BLaER1 (cell line): ENCODE measurements at regions not wholly inside any gene's neighbourhood (a gene's known extent, or its start where the extent isn't known, plus 50 kb on each side); places are given as distances from the start of the nearest gene placed in this dataset.
"Not testable (repeated sequence)": the region's sequence is repeated elsewhere in the genome, so short reads cannot be mapped to it uniquely, and the experiment has no call there.

ENCODE experiments used
- H3K27ac ChIP-seq: shearing (Covaris generic); formaldehyde crosslinking; 2 replicates; pipeline ENCODE4 v1.8.1; 2022
- H3K27me3 ChIP-seq: shearing (Covaris generic); formaldehyde crosslinking; 2 replicates; pipeline ENCODE4 v1.8.1; 2022
- H3K36me3 ChIP-seq: shearing (Covaris generic); formaldehyde crosslinking; 2 replicates; pipeline ENCODE4 v1.8.1; 2022
- H3K4me1 ChIP-seq: shearing (Covaris generic); formaldehyde crosslinking; 2 replicates; pipeline ENCODE4 v1.8.1; 2022
- H3K4me2 ChIP-seq: shearing (Covaris generic); formaldehyde crosslinking; 2 replicates; pipeline ENCODE4 v1.8.1; 2022
- H3K4me3 ChIP-seq: shearing (Covaris generic); formaldehyde crosslinking; 2 replicates; pipeline ENCODE4 v1.8.1; 2022
- H3K9ac ChIP-seq: shearing (Covaris generic); formaldehyde crosslinking; 2 replicates; pipeline ENCODE4 v1.8.1; 2022
- H3K9me3 ChIP-seq: shearing (Covaris generic); formaldehyde crosslinking; 2 replicates; pipeline ENCODE4 v1.8.1; 2022
- H4K20me1 ChIP-seq: shearing (Covaris generic); formaldehyde crosslinking; 2 replicates; pipeline ENCODE4 v1.8.1; 2022
- Cebpa-rat ChIP-seq: shearing (Covaris generic); IDR thresholded peaks from 2 replicates; pipeline ENCODE4 v1.8.1; 2022

DNA sequence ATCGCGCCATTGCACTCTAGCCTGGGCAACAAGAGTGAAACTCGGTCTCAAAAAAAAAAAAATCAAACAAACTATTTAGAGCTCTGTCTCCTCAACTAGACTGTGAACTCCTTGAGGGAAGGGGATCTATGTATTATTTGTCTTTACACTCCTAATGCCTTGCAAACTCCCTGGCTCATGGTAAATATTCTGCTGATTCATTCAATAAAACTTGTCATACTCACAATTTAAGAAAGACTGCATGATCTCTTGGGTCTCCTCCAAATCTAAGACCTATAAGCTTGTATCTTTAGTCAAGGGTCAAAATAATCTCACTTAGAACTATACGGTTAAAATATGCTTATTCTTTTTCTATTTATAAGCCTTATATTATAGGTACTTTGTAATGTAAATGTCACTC is 90.3 kb upstream of the NR5A2 start:
- Histone ChIP-seq H3K4me1 (no peaks in the 10 kb centered on the region), H3K36me3 (no peaks in the 10 kb centered on the region), H3K27ac (no peak overlapping the region), H3K27me3 (no peaks in the 10 kb centered on the region), H3K4me3 (no peak overlapping the region), H3K9ac (no peak overlapping the region), H4K20me1 (no peaks in the 10 kb centered on the region), H3K4me2 (no peak overlapping the region), H3K9me3 (no peaks in the 10 kb centered on the region)
- TF ChIP-seq Cebpa-rat: no peak

GRCh38 chr1:199937661-199938060 is 89.8 kb upstream of the NR5A2 start:
- no peak for TF ChIP-seq Cebpa-rat
- Histone ChIP-seq H3K27ac (no peak overlapping the region), H4K20me1 (no peaks in the 10 kb centered on the region)

GRCh38 chr1:199944986-199945385 is 82.5 kb upstream of the NR5A2 start:
- Histone ChIP-seq H3K27me3 (no peaks in the 10 kb centered on the region), H3K4me3 (no peak overlapping the region), H3K9ac (no peak overlapping the region), H3K27ac (no peak overlapping the region), H4K20me1 (no peaks in the 10 kb centered on the region), H3K9me3 (peaks cover 3% of the 10 kb centered on the region), H3K36me3 (no peaks in the 10 kb centered on the region), H3K4me1 (no peaks in the 10 kb centered on the region), H3K4me2 (no peak overlapping the region)
- TF ChIP-seq Cebpa-rat: no peak

More at GRCh38 chr1:199937661-199938060, 89.8 kb upstream of the NR5A2 start:
- no peaks in the 10 kb centered on the region for H3K36me3 ChIP-seq
- H3K9me3 ChIP-seq: no peaks in the 10 kb centered on the region
- H3K4me3 ChIP-seq: no peak overlapping the region
- no peak overlapping the region for H3K4me2 ChIP-seq
- H3K4me1 ChIP-seq: no peaks in the 10 kb centered on the region
- no peak overlapping the region for H3K9ac ChIP-seq
- no peaks in the 10 kb centered on the region for H3K27me3 ChIP-seq

DNA sequence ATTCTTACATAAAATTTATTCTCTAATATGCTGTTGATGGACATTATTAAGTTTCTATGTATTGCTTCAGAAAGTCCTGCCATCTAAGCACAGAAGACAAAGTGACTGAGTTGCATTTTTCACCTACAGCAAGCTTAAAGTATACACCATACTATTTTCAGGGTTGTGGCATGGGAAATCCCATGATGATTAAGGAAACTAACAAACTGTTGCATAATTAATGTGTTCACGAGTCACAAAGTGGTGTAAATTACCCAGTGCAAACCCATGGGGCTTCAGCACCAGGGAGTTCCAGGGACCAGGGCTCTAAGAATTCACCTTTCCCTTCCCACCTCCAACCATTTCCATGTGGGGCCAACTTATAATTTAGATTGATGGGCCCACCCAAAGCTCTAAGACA is 81.9 kb upstream of the NR5A2 start:
- no peaks in the 10 kb centered on the region for H3K27me3 ChIP-seq
- no peak overlapping the region for H3K27ac ChIP-seq
- no peak overlapping the region for H3K4me3 ChIP-seq
- TF ChIP-seq Cebpa-rat: no peak
- no peak overlapping the region for H3K4me2 ChIP-seq
- peaks cover 3% of the 10 kb centered on the region for H3K9me3 ChIP-seq
- no peaks in the 10 kb centered on the region for H3K36me3 ChIP-seq
- no peak overlapping the region for H3K9ac ChIP-seq
- no peaks in the 10 kb centered on the region for H4K20me1 ChIP-seq
- H3K4me1 ChIP-seq: no peaks in the 10 kb centered on the region

- no peak overlapping the region for H3K9ac ChIP-seq
- no peak overlapping the region for H3K4me3 ChIP-seq
- H3K27me3 ChIP-seq: no peaks in the 10 kb centered on the region
- H3K4me2 ChIP-seq: no peak overlapping the region
- no peaks in the 10 kb centered on the region for H3K36me3 ChIP-seq
- TF ChIP-seq Cebpa-rat: no peak
- H3K9me3 ChIP-seq: peaks cover 3% of the 10 kb centered on the region
- no peaks in the 10 kb centered on the region for H4K20me1 ChIP-seq
- H3K27ac ChIP-seq: no peak overlapping the region
- H3K4me1 ChIP-seq: no peaks in the 10 kb centered on the region
Measured at GRCh38 chr1:199946305-199947155, 81.0 kb upstream of the NR5A2 start.

GRCh38 chr1:199948587-199949280 is 78.8 kb upstream of the NR5A2 start:
- H3K9me3 ChIP-seq: peaks cover 3% of the 10 kb centered on the region

GRCh38 chr1:199951005-199951404 is 76.5 kb upstream of the NR5A2 start:
- not testable (repeated sequence) for H3K9me3 ChIP-seq, H4K20me1 ChIP-seq, H3K9ac ChIP-seq, H3K27me3 ChIP-seq, H3K4me2 ChIP-seq, H3K36me3 ChIP-seq, H3K4me1 ChIP-seq, H3K4me3 ChIP-seq, H3K27ac ChIP-seq

More at GRCh38 chr1:199948587-199949280, 78.8 kb upstream of the NR5A2 start:
- Histone ChIP-seq H4K20me1 (no peaks in the 10 kb centered on the region), H3K4me1 (no peaks in the 10 kb centered on the region), H3K4me2 (no peak overlapping the region), H3K4me3 (no peak overlapping the region), H3K36me3 (no peaks in the 10 kb centered on the region), H3K9ac (no peak overlapping the region), H3K27me3 (no peaks in the 10 kb centered on the region), H3K27ac (no peak overlapping the region)
- no peak for TF ChIP-seq Cebpa-rat

DNA sequence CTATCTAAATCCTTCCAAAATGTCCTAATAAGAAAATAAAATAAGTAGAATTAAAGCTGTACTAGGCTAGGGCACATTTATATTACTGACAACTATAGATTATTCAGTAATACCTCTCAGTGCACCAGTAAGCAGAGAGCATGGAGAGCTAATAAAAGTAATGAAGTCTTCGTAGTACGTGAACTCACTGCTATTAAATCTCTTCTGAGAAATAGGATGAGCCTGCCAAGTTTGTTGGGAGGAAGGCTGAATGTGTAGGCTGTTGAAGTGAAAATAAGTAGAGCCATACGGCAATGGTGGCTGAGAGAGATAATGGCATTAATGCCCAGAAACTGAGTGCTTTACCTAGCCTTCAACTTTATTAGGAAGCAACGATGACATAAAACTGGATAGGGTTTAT is 73.9 kb upstream of the NR5A2 start:
- Histone ChIP-seq H3K4me1 (no peaks in the 10 kb centered on the region), H3K27ac (no peak overlapping the region), H4K20me1 (no peaks in the 10 kb centered on the region), H3K27me3 (no peaks in the 10 kb centered on the region), H3K9me3 (peaks cover 1% of the 10 kb centered on the region), H3K36me3 (no peaks in the 10 kb centered on the region), H3K4me2 (no peak overlapping the region), H3K4me3 (no peak overlapping the region), H3K9ac (no peak overlapping the region)
- TF ChIP-seq Cebpa-rat: no peak

GRCh38 chr1:199954699-199955098 is 72.8 kb upstream of the NR5A2 start:
- H3K4me3 ChIP-seq: no peak overlapping the region

DNA sequence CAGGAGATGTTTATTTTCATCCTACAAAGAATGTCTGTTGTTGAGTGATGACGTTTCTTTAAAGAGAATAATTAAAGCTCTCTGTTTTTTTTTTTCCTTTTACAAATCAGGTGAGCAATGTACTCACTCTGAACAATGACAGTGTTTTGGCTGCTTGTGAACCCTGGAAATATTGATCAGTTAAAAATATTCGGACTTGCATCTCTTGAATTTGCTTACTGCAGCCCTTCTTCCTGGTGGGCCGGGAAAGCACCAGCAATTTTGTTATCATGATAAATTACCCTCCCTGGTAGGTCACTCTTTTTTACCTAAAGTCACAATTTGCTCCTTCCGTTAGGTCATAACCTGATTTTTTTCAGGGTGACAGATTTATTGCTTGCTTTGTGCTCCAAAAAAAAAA is 72.3 kb upstream of the NR5A2 start:
- Histone ChIP-seq H3K27ac (no peak overlapping the region), H3K9ac (no peak overlapping the region), H3K27me3 (no peaks in the 10 kb centered on the region), H3K4me2 (no peak overlapping the region), H3K4me1 (no peaks in the 10 kb centered on the region), H3K4me3 (no peak overlapping the region), H3K9me3 (peaks cover 7% of the 10 kb centered on the region; the same call in 1 of the 2 replicates), H4K20me1 (no peaks in the 10 kb centered on the region), H3K36me3 (no peaks in the 10 kb centered on the region)
- no peak for TF ChIP-seq Cebpa-rat

More at GRCh38 chr1:199954699-199955098, 72.8 kb upstream of the NR5A2 start:
- no peaks in the 10 kb centered on the region for H3K4me1 ChIP-seq
- H3K9me3 ChIP-seq: peaks cover 6% of the 10 kb centered on the region; the same call in 1 of the 2 replicates
- no peaks in the 10 kb centered on the region for H4K20me1 ChIP-seq
- no peaks in the 10 kb centered on the region for H3K27me3 ChIP-seq
- no peak for TF ChIP-seq Cebpa-rat
- H3K36me3 ChIP-seq: no peaks in the 10 kb centered on the region
- H3K27ac ChIP-seq: no peak overlapping the region
- H3K4me2 ChIP-seq: no peak overlapping the region
- H3K9ac ChIP-seq: no peak overlapping the region
